Spleen (tissue), 11 donors: ENCODE measurements at regions not wholly inside any gene's neighbourhood (a gene's known extent, or its start where the extent isn't known, plus 50 kb on each side); places are given as distances from the start of the nearest gene placed in this dataset.

Experiments
- DNase-seq: peaks from one replicate; pipeline ENCODE4 v3.0.0-alpha.2; 2020
- H3K27ac ChIP-seq, 8 donors: fragments of 200-600 bp; sonication (generic) in 7 of 8; 1 replicate in 4 of 8; 2 replicates in 4 of 8; pipeline versions ENCODE4 v1.5.0 to v1.8.0; 2016 to 2021; ENCODE audit warnings: inconsistent platforms in 4 of 8, mild to moderate bottlenecking in 4 of 8, moderate library complexity in 1 of 8
- H3K27me3 ChIP-seq, 7 donors: fragments of 200-600 bp; sonication (generic) in 6 of 7; replicated peaks in 1 of 7; 1 replicate in 4 of 7; 2 replicates in 3 of 7; pipeline versions ENCODE4 v1.5.0 to v1.8.0; 2016 to 2021; ENCODE audit warnings: inconsistent platforms in 3 of 7, mild to moderate bottlenecking in 1 of 7
- H3K36me3 ChIP-seq, 6 donors: fragments of 200-600 bp; sonication (generic) in 5 of 6; 1 replicate in 4 of 6; 2 replicates in 2 of 6; pipeline versions ENCODE4 v1.5.0 to v1.8.0; 2016 to 2021; ENCODE audit warnings: inconsistent platforms in 2 of 6
- H3K4me1 ChIP-seq, 6 donors: fragments of 200-600 bp; sonication (generic) in 5 of 6; 1 replicate in 3 of 6; 2 replicates in 3 of 6; pipeline versions ENCODE4 v1.5.0 to v1.8.0; 2016 to 2021; ENCODE audit warnings: inconsistent platforms in 3 of 6
- H3K4me3 ChIP-seq, 8 donors: fragments of 200-600 bp; sonication (generic) in 7 of 8; 1 replicate in 4 of 8; 2 replicates in 4 of 8; pipeline versions ENCODE4 v1.5.0 to v1.8.0; 2016 to 2021; ENCODE audit warnings: inconsistent platforms in 4 of 8, mild to moderate bottlenecking in 4 of 8, moderate library complexity in 2 of 8
- H3K9me3 ChIP-seq, 8 donors: fragments of 200-600 bp; sonication (generic) in 7 of 8; 1 replicate in 4 of 8; 2 replicates in 4 of 8; pipeline versions ENCODE4 v1.5.0 to v1.8.0; 2016 to 2021; ENCODE audit warnings: inconsistent platforms in 4 of 8
- CTCF ChIP-seq, 11 experiments: fragments of 200-600 bp in 7 of 11; fragments of 450-650 bp in 4 of 11; sonication (generic) in 4 of 11; IDR thresholded peaks in 8 of 11; conservative IDR thresholded peaks in 3 of 11; 1 replicate in 7 of 11; 2 replicates in 4 of 11; pipeline versions ENCODE4 v1.4.0 to v1.8.0; 2016 to 2021; ENCODE audit warnings: antibody characterized with exemption in 11 of 11, inconsistent platforms in 4 of 11, mild to moderate bottlenecking in 1 of 11
- POLR2A ChIP-seq, 3 donors: fragments of 450-650 bp; IDR thresholded peaks; one replicate each; pipeline ENCODE4 v1.5.1; 2017; ENCODE audit warnings: antibody characterized with exemption in 3 of 3, mild to moderate bottlenecking in 1 of 3
- POLR2AphosphoS5 ChIP-seq, 3 donors: sonication (generic); formaldehyde crosslinking; IDR thresholded peaks; one replicate each; pipeline ENCODE4 v1.5.1; 2017; ENCODE audit warnings: antibody characterized with exemption in 3 of 3
- WGBS, 5 donors: extraction: QIAGEN DNeasy Blood & Tissue Kit in 3 of 5; methylation state at CpG; one replicate each; pipeline versions ENCODE4 v1.1.5 to v1.1.7; 2013 to 2018; 5-methylcytosine and 5-hydroxymethylcytosine counted together
- intact Hi-C: fragments of 100-400 bp; cut with DNase I; formaldehyde crosslinking; loops from one replicate; pipeline ENCODE4 v1.15.0; 2023; ENCODE audit warnings: low total_unique reads
- donor health status: healthy with polysubstance abuse.
- donor health status: DM: no; HTN: no; CAD: no; lungs with moderate emphysema.
- donor health status: DM: no; HTN: no; CAD: no.
- donor health status: Bipolar disorder and iron deficiency.
- donor health status: healthy.
- donor health status: DM: no; HTN: no; CAD: no.
- donor health status: DM: yes; HTN: yes; CAD: no.

GRCh38 chr3:41089566-41089965 lies 109.7 kb upstream of the CTNNB1 start:
- intact Hi-C loops, result no loop called here
- WGBS, 5 donors, result 50 to 89% (median 75%) methylated on average over 1 of the region's 1 CpG
- Histone ChIP-seq H3K27me3 (peaks cover 0 to 9% (median 0%) of the 10 kb centered on the region in 7 donors), H3K4me1 (no peaks in the 10 kb centered on the region), H3K9me3 (no peaks in the 10 kb centered on the region), H3K36me3 (no peaks in the 10 kb centered on the region), H3K27ac (no peak overlapping the region), H3K4me3 (no peak overlapping the region)
- DNase-seq, result no peak
- no peak for TF ChIP-seq POLR2A (IDR thresholded peaks at IDR 0.05)

- Histone ChIP-seq H3K36me3 (no peaks in the 10 kb centered on the region), H3K27ac (no peak overlapping the region), H3K4me1 (no peaks in the 10 kb centered on the region), H3K4me3 (no peak overlapping the region), H3K9me3 (no peaks in the 10 kb centered on the region), H3K27me3 (no peaks in the 10 kb centered on the region)
- DNase-seq, result no peak
- no peak for TF ChIP-seq CTCF (IDR thresholded peaks at IDR 0.05 in 8 of 11, conservative IDR thresholded peaks at IDR 0.05 in 3 of 11)
- no peak for TF ChIP-seq POLR2AphosphoS5 (IDR thresholded peaks at IDR 0.05)
- no peak for TF ChIP-seq POLR2A (IDR thresholded peaks at IDR 0.05)
- intact Hi-C loops, result no loop called here
- WGBS, 5 donors, result 69 to 79% (median 76%) methylated on average over 4 of the region's 4 CpGs
These were observed 106.5 kb upstream of the CTNNB1 start for GRCh38 chr3:41092844-41093243.

- Histone ChIP-seq H3K27me3 (no peaks in the 10 kb centered on the region), H3K4me1 (no peaks in the 10 kb centered on the region), H3K4me3 (no peak overlapping the region), H3K27ac (no peak overlapping the region), H3K9me3 (no peaks in the 10 kb centered on the region), H3K36me3 (no peaks in the 10 kb centered on the region)
- DNase-seq, result no peak
- intact Hi-C loops, result no loop called here
- WGBS, 5 donors, result 89 to 98% (median 92%) methylated on average over 3 of the region's 3 CpGs
- no peak for TF ChIP-seq CTCF (IDR thresholded peaks at IDR 0.05 in 8 of 11, conservative IDR thresholded peaks at IDR 0.05 in 3 of 11)
- TF ChIP-seq POLR2AphosphoS5 (IDR thresholded peaks at IDR 0.05), result no peak
- TF ChIP-seq POLR2A (IDR thresholded peaks at IDR 0.05), result no peak
These were observed 105.8 kb upstream of the CTNNB1 start for GRCh38 chr3:41093476-41093875.

- intact Hi-C loops, result no loop called here
- Histone ChIP-seq H3K4me1 (no peaks in the 10 kb centered on the region), H3K4me3 (no peak overlapping the region), H3K36me3 (no peaks in the 10 kb centered on the region), H3K27ac (no peak overlapping the region), H3K9me3 (no peaks in the 10 kb centered on the region), H3K27me3 (no peaks in the 10 kb centered on the region)
- no peak for DNase-seq
- WGBS, 5 donors, result 78 to 94% (median 87%) methylated on average over 4 of the region's 4 CpGs
- TF ChIP-seq CTCF (IDR thresholded peaks at IDR 0.05 in 8 of 11, conservative IDR thresholded peaks at IDR 0.05 in 3 of 11) (no peak), POLR2A (IDR thresholded peaks at IDR 0.05) (no peak), POLR2AphosphoS5 (IDR thresholded peaks at IDR 0.05) (no peak)
These were observed 105.0 kb upstream of the CTNNB1 start for GRCh38 chr3:41094351-41094750.

- Histone ChIP-seq H3K36me3 (no peaks in the 10 kb centered on the region), H3K4me3 (no peak overlapping the region), H3K4me1 (no peaks in the 10 kb centered on the region), H3K27me3 (no peaks in the 10 kb centered on the region), H3K9me3 (no peaks in the 10 kb centered on the region), H3K27ac (no peak overlapping the region)
- no peak for TF ChIP-seq POLR2A (IDR thresholded peaks at IDR 0.05)
- intact Hi-C loops, result no loop called here
- 85 to 91% (median 89%) methylated on average over 8 of the region's 8 CpGs for WGBS, 5 donors
- no peak for DNase-seq
These were observed 103.6 kb upstream of the CTNNB1 start for GRCh38 chr3:41095702-41096101.
